Transverse colon (tissue), 4 donors: ENCODE measurements at regions not wholly inside any gene's neighbourhood (a gene's known extent, or its start where the extent isn't known, plus 50 kb on each side); places are given as distances from the start of the nearest gene placed in this dataset.

Experiments
- DNase-seq: peaks from one replicate; pipeline ENCODE4 v3.0.0-alpha.2; 2019
- H3K27ac ChIP-seq, 4 donors: fragments of 200-600 bp; sonication (generic); 2 replicates each; pipeline ENCODE4 v1.5.1; 2016 to 2018; ENCODE audit warnings: inconsistent platforms in 4 of 4
- H3K27me3 ChIP-seq: fragments of 200-600 bp; sonication (generic); 2 replicates; pipeline ENCODE4 v1.5.1; 2017; ENCODE audit warnings: inconsistent platforms
- H3K36me3 ChIP-seq, 4 donors: fragments of 200-600 bp; sonication (generic); 2 replicates each; pipeline ENCODE4 v1.5.1; 2017 to 2019; ENCODE audit warnings: inconsistent platforms in 4 of 4
- H3K4me1 ChIP-seq, 4 donors: fragments of 200-600 bp; sonication (generic); 2 replicates each; pipeline ENCODE4 v1.5.1; 2017 to 2020; ENCODE audit warnings: inconsistent platforms in 4 of 4
- H3K4me3 ChIP-seq, 4 donors: fragments of 200-600 bp; sonication (generic); 1 replicate in 1 of 4; 2 replicates in 3 of 4; pipeline versions ENCODE4 v1.5.1 to v1.6.1; 2017 to 2019; ENCODE audit warnings: inconsistent platforms in 4 of 4
- H3K9me3 ChIP-seq, 2 donors: fragments of 200-600 bp; sonication (generic); 2 replicates each; pipeline ENCODE4 v1.5.1; 2017 to 2019; ENCODE audit warnings: inconsistent platforms in 2 of 2
- CTCF ChIP-seq, 5 experiments: fragments of 200-600 bp in 3 of 5; fragments of 450-650 bp in 2 of 5; sonication (generic) in 3 of 5; IDR thresholded peaks; 1 replicate in 2 of 5; 2 replicates in 3 of 5; pipeline ENCODE4 v1.5.1; 2016 to 2017; ENCODE audit warnings: antibody characterized with exemption in 5 of 5, inconsistent platforms in 3 of 5, mild to moderate bottlenecking in 2 of 5, moderate library complexity in 1 of 5
- EP300 ChIP-seq: sonication (generic); formaldehyde crosslinking; IDR thresholded peaks from one replicate; pipeline ENCODE4 v1.6.1; 2017; ENCODE audit warnings: antibody characterized with exemption, low read depth
- POLR2A ChIP-seq: fragments of 450-650 bp; IDR thresholded peaks from one replicate; pipeline ENCODE4 v1.6.1; 2016; ENCODE audit warnings: antibody characterized with exemption, mild to moderate bottlenecking, moderate library complexity
- POLR2AphosphoS5 ChIP-seq, 3 donors: sonication (generic); formaldehyde crosslinking; IDR thresholded peaks; one replicate each; pipeline ENCODE4 v1.6.1; 2016; ENCODE audit warnings: antibody characterized with exemption in 3 of 3
- WGBS, 2 donors: methylation state at CpG; one replicate each; pipeline ENCODE4 v1.1.5; 2018; ENCODE audit warnings: low coverage in 1 of 2; 5-methylcytosine and 5-hydroxymethylcytosine counted together
- in situ Hi-C, 4 donors: fragments of 200-750 bp; cut with MboI; loops; one replicate each; pipeline versions ENCODE4 v1.15.0 to v1.15.1; 2017; ENCODE audit warnings: low sequenced_read_pairs in 3 of 4, low pct_ligation_motif_present in 1 of 4, low pct_unique_long_range_greater_than_20kb in 1 of 4
- intact Hi-C: fragments of 100-400 bp; cut with DNase I; formaldehyde crosslinking; loops from one replicate; pipeline ENCODE4 v1.15.1; 2023; ENCODE audit warnings: low total_unique reads

DNA sequence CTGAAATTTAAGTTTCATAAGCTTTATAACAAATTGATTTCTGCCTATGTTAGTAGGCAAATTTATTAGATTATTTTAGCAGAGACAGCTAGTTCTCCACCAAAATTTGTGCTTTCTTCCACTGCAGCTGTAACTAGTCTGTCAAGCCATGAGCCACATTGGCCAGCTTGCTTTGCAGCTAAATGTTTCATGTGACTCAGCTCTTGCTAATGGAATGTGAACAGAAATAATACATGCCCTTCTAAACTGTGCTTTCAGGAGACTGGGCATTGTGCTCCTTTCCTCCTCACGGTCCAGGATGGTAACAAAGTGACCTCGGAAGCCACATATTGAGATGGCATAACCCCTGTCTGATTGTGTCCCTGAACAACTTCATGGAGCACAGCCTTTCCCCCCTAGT lies 51.3 kb upstream of the KPNA4 start:
- TF ChIP-seq EP300 (no peak), POLR2A (no peak), CTCF (IDR thresholded peaks at IDR 0.05) (no peak), POLR2AphosphoS5 (IDR thresholded peaks at IDR 0.05) (no peak)
- no peak for DNase-seq
- 64 to 100% methylated on average over 1 to 2 of the region's 2 CpGs for WGBS, 2 donors

DNA sequence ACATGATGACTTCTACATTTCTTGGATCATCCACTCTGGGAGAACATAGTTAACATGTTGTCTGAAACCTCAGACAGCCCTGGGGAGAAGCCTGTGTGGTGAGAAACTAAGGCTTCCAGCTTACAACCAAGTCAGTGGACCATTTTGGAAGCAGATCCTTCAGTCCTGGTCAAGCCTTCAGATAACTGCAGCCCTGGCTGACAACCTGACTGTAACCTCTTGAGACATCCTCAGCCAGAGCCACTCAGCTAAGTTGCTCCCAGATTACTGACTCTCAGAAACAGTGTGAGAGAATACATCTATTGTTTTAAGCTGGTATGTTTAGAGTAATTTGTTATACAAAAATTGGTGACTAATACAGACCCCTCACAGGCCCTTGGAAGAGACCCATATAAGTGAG lies 50.9 kb upstream of the KPNA4 start:
- no peaks in the 10 kb centered on the region for H3K9me3 ChIP-seq
- H3K27ac ChIP-seq: no peak overlapping the region
- no peaks in the 10 kb centered on the region for H3K27me3 ChIP-seq
- DNase-seq: no peak
- in situ Hi-C loops (no loop called here), intact Hi-C loops (no loop called here)
- no peaks in the 10 kb centered on the region for H3K4me1 ChIP-seq
- H3K4me3 ChIP-seq: no peak overlapping the region
- no peaks in the 10 kb centered on the region for H3K36me3 ChIP-seq
- TF ChIP-seq CTCF (IDR thresholded peaks at IDR 0.05) (no peak), POLR2AphosphoS5 (IDR thresholded peaks at IDR 0.05) (no peak), POLR2A (no peak), EP300 (no peak)

More for the DNA sequence above, 51.3 kb upstream of the KPNA4 start:
- no peaks in the 10 kb centered on the region for H3K4me1 ChIP-seq
- no peak overlapping the region for H3K27ac ChIP-seq
- no peak overlapping the region for H3K4me3 ChIP-seq
- intact Hi-C loops (no loop called here), in situ Hi-C loops (no loop called here)
- H3K9me3 ChIP-seq: no peaks in the 10 kb centered on the region
- no peaks in the 10 kb centered on the region for H3K36me3 ChIP-seq
- no peaks in the 10 kb centered on the region for H3K27me3 ChIP-seq
